LoVo (cell line): ENCODE measurements at regions not wholly inside any gene's neighbourhood (a gene's known extent, or its start where the extent isn't known, plus 50 kb on each side); places are given as distances from the start of the nearest gene placed in this dataset.

Experiments
- DNase-seq: peaks from one replicate; pipeline ENCODE4 v3.0.0-alpha.2; 2016; ENCODE audit warnings: low spot score

DNA sequence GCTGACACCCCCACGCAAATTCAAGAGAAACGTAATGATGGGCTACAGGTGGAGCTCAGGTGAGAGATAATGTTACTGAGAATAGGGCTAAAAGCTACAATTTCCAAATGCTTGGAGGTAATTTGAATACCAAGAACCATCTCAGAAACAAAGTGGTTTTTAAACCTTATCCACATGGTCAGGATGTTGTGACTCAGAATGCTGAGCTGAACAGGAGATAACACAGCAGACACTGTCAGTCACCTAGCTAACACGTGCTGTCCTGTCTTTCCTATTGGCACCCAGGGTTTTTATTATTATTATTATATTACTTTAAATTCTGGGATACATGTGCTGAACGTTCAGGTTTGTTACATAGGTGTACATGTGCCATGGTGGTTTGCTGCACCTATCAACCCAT is 233.0 kb upstream of the MAF start:
- no peak for DNase-seq

DNA sequence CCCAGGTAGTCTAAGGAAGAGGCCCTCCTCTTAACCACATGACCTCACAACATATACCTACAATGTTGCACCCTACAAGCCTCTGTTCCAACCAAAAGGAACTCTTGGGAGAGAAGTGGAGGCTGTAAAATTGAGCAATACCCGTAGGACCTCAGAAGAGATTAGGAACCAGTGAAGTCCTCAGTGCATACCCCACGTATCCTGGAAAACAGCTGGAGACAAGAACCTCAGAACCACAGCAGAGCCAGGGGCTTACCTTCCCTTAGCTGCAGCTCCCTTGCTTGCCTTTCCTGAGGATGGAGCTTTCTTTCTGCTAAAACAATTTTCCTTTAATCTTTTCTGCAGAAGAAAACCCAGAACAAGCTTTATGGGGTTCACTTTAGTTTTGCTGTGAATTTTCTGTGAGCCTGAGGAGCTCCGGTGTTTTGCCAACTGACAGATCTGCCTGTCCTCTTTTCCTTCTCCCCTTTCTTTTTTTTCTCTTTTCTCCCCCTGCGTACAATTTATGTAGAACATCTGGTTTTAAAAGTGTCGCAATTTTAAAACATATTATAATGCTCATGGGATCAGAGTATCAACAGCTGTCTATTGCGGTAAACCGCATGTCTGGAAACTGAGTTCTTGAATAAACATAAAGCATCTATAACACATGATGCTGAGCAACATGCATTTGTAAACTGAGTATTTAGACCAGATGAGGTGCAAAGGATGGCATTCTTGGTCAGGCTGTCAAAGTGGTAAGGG is 226.4 kb upstream of the MAF start:
- no peak for DNase-seq

- no peak for DNase-seq
These were observed 224.5 kb upstream of the MAF start for GRCh38 chr16:79825002-79825401.

GRCh38 chr16:79823639-79824038 is 223.1 kb upstream of the MAF start:
- no peak for DNase-seq

- no peak for DNase-seq
These were observed 221.4 kb upstream of the MAF start for GRCh38 chr16:79821911-79822310.

DNA sequence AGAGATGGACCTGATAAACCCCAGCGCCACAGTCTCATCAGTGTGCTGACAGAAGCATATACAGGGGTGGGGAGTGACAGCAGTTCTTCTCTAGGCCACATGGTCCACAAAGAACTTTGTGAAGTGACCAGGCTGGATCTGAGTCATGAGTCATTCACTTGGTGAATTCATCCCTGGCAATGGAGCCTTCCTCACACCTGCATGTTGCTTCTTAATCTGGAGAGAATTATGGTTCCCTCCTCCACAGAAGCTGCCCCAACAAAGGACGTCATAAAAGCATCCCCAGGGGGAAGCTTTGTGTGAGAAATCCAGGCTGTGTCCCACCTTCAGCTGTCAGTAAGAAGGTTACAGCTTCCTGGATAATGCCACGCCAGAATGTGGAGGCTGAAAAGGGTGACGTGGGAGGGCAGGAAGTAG is 215.6 kb upstream of the MAF start:
- DNase-seq, result no peak

DNA sequence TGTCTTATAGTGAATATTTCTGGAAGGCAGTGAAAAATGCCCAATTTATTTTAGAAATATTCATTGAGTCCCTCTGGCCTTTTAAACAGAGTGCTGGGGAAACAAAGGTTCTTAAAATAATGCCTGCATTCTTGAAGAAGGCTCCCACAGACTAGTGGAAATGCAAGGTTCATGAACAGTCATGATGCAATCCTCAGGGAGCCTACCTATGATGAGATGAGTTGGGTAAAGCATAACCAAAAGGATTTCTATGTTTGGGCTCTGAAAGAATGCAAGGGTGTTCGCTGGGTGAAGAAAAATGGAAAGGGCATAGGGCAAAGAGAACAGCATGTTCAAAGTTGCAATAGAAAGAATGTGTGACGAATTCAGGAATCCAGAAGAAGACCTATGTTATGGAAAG is 214.5 kb upstream of the MAF start:
- no peak for DNase-seq

DNA sequence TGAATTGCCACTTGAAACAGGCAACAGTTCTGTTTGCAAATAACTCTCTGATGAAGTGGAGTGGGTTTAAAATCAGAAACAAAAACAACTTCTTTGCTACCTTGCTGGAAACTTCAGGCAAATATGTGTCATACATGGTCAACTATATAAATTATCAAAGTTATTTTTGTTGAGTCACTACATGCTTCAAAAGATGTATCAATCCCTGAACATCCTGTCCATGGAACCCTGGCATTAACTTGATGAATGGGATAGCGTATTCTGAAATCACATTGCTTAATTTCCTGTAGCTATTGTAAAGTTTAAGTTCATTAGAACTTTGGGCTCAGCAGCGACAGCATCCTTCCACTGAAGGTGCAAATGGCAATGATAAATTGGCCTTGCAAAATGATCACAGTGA is 213.6 kb upstream of the MAF start:
- DNase-seq, result no peak

DNA sequence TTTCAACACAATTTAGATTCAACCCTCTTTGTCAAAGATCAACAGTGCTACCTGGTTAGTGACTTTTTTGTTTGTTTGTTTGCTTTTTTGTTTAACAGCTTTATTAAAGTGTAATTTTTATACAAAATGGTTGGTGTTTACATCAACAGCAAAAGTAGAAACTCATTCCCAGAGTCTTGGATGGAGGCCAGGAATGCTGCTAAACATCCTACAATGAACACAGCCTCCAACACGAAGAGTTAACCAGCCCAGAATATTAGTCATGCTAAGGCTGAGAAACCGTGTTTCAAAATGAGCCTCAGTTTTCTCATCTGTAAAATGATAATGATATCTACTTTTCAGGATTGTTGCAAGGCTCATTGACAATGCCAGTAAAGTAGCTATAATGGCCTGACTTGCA is 211.0 kb upstream of the MAF start:
- DNase-seq, result no peak

GRCh38 chr16:79810449-79811189 is 210.1 kb upstream of the MAF start:
- no peak for DNase-seq

GRCh38 chr16:79809376-79809775 is 208.8 kb upstream of the MAF start:
- DNase-seq, result no peak

DNA sequence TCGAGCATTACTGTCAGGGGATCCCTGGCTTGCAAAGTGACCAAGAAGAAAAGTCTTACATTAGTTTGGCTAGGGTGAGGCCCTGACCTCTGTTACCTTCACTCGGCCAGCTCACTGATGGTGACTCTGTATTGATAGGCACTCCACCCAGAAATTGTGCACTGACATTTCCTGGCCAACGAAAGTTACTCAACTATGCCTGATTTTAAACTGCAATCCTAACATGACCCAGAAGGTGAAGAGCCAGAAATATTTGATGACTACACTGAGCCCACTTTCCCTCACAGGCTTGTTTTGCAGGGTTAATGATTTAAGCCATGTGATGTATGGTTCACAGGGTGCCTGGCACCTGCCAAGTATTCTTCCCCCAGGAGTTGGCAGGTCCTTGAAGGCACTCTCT is 208.2 kb upstream of the MAF start:
- DNase-seq, result no peak

DNA sequence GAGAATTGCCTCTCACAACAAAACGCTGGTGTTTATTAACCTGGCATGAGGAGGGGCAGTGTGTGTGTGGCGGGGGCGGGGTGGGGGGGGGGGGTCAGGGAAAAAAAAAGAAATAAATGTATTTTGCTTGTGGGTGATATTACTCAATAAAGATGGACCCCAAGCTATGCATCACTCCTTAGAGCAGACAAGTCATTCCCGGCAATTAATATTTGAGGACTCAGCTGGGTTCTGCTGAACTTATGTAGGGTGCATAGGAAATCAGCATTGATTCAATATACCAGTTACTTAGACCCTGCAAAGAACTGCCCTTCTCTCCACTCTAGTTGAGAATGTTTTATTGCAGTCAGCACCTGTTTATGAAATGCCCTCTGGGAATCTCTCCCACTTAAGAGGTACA is 206.2 kb upstream of the MAF start:
- DNase-seq, result no peak

GRCh38 chr16:79805621-79806020 is 205.1 kb upstream of the MAF start:
- DNase-seq, result no peak

GRCh38 chr16:79801646-79802045 is 201.1 kb upstream of the MAF start:
- DNase-seq, result no peak

DNA sequence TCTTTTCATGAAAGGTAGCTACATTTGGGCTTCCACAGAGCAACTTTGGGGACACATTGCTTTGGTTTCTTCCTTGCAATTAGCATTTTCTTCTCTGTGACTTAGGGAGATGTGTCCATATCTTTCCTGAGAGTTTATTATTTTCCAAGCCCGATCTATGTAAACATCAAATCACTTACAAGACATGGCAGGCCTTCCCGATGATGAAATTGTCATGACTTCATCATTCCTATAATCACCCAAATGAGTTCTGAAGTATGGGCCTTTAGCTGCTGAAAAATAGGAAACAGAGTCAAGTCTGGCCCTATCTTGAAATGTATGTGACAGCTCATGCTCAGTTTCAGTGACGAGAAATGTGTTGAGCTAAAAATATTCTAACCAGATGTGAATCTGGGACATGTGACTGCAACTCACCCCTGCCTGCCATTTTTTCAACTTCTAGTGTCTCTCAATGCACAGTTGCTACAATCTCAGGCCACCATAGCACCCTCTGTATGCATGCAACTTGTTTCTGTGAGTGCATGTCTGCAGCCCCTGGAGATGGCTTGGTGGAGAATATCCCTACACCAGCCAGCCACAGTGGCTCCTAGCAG is 199.6 kb upstream of the MAF start:
- no peak for DNase-seq

DNA sequence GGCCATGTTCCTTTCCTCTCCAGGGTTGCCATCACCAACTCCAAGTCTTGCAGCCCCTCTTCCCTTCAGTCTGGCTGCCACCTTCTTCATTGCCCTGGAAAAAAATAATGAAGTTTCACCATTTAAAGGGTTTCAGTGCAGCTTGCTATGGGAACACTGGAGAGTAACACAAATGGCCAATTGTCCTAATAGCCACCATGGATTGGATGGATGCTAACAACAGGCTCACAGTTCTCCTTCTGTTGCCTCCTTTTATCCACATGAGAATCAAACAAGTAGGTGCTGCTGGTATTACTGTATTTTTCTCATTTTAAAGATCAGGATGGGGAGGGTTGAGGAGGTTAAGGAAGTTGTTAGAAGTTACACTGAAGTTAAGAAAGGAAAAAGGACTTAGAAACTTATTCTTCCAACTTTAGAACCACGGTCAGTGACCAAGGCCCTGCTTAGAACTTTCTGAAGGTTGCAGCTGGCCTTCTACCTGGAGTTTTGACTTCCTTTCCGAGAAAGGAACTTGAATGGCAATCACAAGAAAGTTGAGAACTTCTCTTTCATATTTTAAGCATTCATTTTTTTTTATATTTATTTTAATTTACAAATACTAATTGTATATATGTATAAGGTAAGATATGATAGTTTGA is 198.0 kb upstream of the MAF start:
- no peak for DNase-seq

GRCh38 chr16:79797486-79797885 is 196.9 kb upstream of the MAF start:
- DNase-seq, result no peak

GRCh38 chr16:79795556-79795955 is 195.0 kb upstream of the MAF start:
- DNase-seq, result no peak

DNA sequence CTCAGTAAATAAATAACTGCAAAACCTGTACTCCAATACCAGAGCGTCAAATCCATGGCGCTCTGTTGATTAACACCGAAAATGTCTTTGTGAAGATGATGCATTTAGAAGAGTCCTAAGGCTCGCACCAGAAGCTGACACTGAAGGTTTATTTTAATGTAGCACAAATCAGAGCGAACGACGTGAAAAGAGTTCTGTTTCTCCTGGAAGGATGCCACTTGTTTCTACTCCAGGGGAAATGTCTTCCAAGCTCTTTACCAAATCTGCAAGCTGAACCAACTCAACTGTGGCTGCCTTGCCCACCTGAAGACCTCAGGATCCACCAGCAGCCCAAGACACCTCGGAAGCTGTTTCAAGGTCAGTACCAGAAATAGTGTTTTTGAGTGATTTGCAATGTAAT is 194.4 kb upstream of the MAF start:
- no peak for DNase-seq

GRCh38 chr16:79792664-79793351 is 192.3 kb upstream of the MAF start:
- DNase-seq, result no peak

GRCh38 chr16:79792076-79792475 is 191.5 kb upstream of the MAF start:
- no peak for DNase-seq
